ENCODE measurements at regions not wholly inside any gene's neighbourhood (a gene's known extent, or its start where the extent isn't known, plus 50 kb on each side); places are given as distances from the start of the nearest gene placed in this dataset.

DNA sequence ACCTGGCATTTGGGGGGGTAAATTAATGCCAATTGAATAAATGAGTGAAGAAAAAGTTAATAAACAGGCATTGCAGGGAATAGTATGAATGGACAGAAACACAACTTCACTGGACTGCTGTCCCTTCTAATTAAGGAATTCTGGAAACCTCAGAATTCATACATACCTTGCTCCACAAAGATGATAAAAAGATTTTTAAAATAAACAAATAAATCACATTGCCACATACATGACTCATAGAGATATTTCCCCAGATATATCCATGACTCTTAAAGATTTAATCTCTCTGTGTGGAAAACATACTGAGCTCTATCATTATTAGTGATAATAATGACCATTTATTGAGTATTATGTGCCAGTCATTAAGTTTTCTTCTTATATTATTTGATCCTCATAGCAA is 469.0 kb upstream of the MEF2C start:
- H3K36me3 ChIP-seq: no peaks in the 10 kb centered on the region
- H3K9me3 ChIP-seq: no peaks in the 10 kb centered on the region
- no peaks in the 10 kb centered on the region for H3K27me3 ChIP-seq
- H3K27ac ChIP-seq: no peak overlapping the region
- TF ChIP-seq POLR2AphosphoS5 (IDR thresholded peaks at IDR 0.05) (no peak), CTCF (IDR thresholded peaks at IDR 0.05) (no peak), EP300 (IDR thresholded peaks at IDR 0.05) (no peak), POLR2A (IDR thresholded peaks at IDR 0.05) (no peak)
- no peak overlapping the region for H3K4me3 ChIP-seq
- ATAC-seq: no peak
- no peaks in the 10 kb centered on the region for H3K4me1 ChIP-seq

- 49 to 71% methylated on average over 2 to 4 of the region's 4 CpGs for WGBS, 2 donors (ENCODE audit: low coverage in 1 of 2)
- Histone ChIP-seq H3K4me3 (no peak overlapping the region), H3K4me1 (no peaks in the 10 kb centered on the region), H3K27ac (no peak overlapping the region), H3K27me3 (no peaks in the 10 kb centered on the region), H3K9me3 (no peaks in the 10 kb centered on the region), H3K36me3 (no peaks in the 10 kb centered on the region)
- no peak for TF ChIP-seq CTCF (IDR thresholded peaks at IDR 0.05)
- TF ChIP-seq POLR2A (IDR thresholded peaks at IDR 0.05): no peak
- TF ChIP-seq POLR2AphosphoS5 (IDR thresholded peaks at IDR 0.05): no peak
- ATAC-seq: no peak
These were observed 468.2 kb upstream of the MEF2C start for GRCh38 chr5:89351222-89351621.

- Histone ChIP-seq H3K4me1 (no peaks in the 10 kb centered on the region), H3K4me3 (no peak overlapping the region), H3K27ac (no peak overlapping the region), H3K36me3 (no peaks in the 10 kb centered on the region), H3K9me3 (no peaks in the 10 kb centered on the region), H3K27me3 (no peaks in the 10 kb centered on the region)
- TF ChIP-seq EP300 (IDR thresholded peaks at IDR 0.05): no peak
- TF ChIP-seq CTCF (IDR thresholded peaks at IDR 0.05): no peak
- TF ChIP-seq POLR2A (IDR thresholded peaks at IDR 0.05): no peak
- no peak for TF ChIP-seq POLR2AphosphoS5 (IDR thresholded peaks at IDR 0.05)
- no peak for ATAC-seq
These were observed 467.7 kb upstream of the MEF2C start for GRCh38 chr5:89350684-89351083.

DNA sequence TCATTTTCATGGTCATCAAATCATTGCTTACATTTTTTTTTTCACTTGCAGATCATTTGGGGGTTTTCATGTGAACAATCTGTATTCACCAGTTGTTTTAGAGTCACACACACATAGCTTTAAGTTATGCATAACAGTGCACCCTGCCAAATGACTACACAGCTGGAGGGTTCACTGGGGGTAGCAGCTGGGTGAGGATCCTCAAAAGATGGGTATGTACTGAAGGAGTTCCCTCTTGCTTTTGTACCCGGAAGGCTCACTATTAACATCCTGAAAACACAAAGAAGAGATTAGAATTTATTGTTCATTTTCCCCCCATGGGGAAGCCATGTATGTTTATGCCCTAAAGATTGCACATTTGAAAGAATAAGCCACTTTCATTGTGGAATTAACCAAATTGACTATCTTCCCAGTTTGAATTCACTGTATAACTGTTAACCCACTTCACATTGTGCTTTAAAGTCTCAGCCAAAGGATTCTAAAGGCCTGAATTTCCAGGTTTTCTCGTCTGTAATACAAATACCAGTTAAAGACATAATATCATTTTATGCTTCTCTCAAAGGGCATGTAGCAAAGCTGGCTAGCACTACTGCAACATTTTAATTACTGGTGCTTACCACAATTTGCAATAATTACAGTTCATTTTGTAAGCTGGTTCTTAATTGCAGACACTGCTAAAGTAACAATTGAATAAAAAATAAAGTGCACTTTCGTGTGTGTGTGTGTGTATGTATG is 466.4 kb upstream of the MEF2C start:
- Histone ChIP-seq H3K9me3 (no peaks in the 10 kb centered on the region), H3K27me3 (no peaks in the 10 kb centered on the region), H3K36me3 (no peaks in the 10 kb centered on the region), H3K4me1 (no peaks in the 10 kb centered on the region), H3K27ac (no peak overlapping the region), H3K4me3 (no peak overlapping the region)
- ATAC-seq: no peak
- TF ChIP-seq POLR2AphosphoS5 (IDR thresholded peaks at IDR 0.05) (no peak), EP300 (IDR thresholded peaks at IDR 0.05) (no peak), POLR2A (IDR thresholded peaks at IDR 0.05) (no peak)
- WGBS, 2 donors (ENCODE audit: low coverage in 1 of 2): 76 to 83% methylated on average over 2 to 3 of the region's 3 CpGs

DNA sequence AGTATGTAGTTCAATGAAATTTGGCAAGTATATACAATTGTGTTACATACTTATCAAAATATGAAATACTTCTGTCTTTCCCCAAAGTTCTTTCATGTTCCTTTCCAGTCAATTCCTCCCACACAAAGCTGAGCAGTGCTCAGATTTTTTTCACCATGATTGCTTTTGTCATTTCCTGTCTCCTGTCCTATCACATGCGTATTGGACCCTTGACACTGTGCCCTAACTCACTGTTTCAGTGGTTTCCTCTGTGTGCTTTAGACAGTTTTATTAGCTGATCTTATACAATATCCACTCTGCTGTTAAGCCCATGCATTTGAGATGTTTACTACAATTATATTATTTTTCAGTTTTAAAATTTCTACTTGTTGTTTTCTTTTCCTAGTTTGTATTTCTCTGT is 463.6 kb upstream of the MEF2C start:
- Histone ChIP-seq H3K4me1 (no peaks in the 10 kb centered on the region), H3K27me3 (no peaks in the 10 kb centered on the region), H3K4me3 (no peak overlapping the region), H3K9me3 (no peaks in the 10 kb centered on the region), H3K36me3 (no peaks in the 10 kb centered on the region), H3K27ac (no peak overlapping the region)
- no peak for TF ChIP-seq EP300 (IDR thresholded peaks at IDR 0.05)
- no peak for TF ChIP-seq POLR2AphosphoS5 (IDR thresholded peaks at IDR 0.05)
- no peak for TF ChIP-seq CTCF (IDR thresholded peaks at IDR 0.05)
- no peak for TF ChIP-seq POLR2A (IDR thresholded peaks at IDR 0.05)
- WGBS, 2 donors (ENCODE audit: low coverage in 1 of 2): 75% methylated on average over 1 of the region's 1 CpG; no CpG with 5 or more reads in 1 of the 2 donors
- no peak for ATAC-seq
